ENCODE measurements at regions not wholly inside any gene's neighbourhood (a gene's known extent, or its start where the extent isn't known, plus 50 kb on each side); places are given as distances from the start of the nearest gene placed in this dataset.

DNA sequence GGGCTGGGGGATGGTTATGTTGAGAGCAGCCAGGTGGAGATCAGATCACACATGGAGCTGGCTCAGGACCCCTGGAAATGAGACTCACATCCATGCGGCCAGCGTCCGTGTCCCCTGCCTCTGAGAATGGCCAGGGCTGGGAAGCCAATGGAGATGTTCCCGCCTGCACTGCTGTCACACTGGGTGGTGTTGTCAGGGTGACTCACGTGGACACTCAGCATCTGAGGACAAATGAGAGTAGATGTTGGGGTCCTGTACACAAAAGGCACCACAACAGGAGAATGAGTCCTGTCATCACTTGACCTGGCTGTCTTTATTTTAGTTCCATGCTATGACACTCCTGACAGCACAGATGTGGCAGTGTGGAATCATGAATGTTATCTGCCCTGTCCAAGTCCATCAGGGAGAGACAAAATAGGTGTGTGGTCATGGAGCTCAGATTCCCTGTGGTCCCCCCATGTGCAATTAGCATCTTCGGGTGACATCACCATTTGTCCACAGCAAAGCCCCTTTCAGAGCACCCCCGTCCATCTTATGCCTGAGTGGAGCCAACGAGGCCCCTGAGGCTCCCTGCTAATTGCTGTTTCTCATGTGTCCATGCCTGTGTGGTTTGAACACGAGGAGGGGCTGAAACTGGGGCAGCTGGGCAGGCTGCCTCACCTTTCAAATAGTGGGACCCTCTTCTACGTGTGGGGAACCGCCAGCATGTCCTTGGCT, 393.5 kb downstream of the AACS start:
- TF ChIP-seq, protein P1, sequence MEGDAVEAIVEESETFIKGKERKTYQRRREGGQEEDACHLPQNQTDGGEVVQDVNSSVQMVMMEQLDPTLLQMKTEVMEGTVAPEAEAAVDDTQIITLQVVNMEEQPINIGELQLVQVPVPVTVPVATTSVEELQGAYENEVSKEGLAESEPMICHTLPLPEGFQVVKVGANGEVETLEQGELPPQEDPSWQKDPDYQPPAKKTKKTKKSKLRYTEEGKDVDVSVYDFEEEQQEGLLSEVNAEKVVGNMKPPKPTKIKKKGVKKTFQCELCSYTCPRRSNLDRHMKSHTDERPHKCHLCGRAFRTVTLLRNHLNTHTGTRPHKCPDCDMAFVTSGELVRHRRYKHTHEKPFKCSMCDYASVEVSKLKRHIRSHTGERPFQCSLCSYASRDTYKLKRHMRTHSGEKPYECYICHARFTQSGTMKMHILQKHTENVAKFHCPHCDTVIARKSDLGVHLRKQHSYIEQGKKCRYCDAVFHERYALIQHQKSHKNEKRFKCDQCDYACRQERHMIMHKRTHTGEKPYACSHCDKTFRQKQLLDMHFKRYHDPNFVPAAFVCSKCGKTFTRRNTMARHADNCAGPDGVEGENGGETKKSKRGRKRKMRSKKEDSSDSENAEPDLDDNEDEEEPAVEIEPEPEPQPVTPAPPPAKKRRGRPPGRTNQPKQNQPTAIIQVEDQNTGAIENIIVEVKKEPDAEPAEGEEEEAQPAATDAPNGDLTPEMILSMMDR (conservative IDR thresholded peaks at IDR 0.05; ENCODE audit: low read depth, low read length): no peak
- no peak for DNase-seq (ENCODE audit: low read depth)
- H3K4me3 ChIP-seq (ENCODE audit: low read depth, low read length): no peak overlapping the region

DNA sequence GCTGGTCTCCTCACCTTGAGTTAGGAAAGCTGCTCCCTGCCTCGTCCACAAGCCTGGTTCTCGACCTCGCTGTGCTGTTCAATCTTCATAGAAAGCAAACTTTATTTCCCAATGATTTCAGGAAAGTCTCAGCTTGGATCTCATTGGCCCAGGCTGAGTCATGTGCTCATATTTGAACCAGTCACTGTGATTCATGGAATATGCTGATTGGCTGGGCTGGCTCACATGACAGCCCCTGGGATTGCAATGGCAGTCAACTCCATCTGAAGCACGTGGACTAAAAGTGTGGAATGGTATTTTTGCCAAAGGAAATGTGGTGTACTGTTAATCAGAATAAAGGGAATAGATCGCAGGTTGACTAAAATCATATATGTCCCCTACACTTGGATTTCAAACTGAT, 396.6 kb downstream of the AACS start:
- no peak overlapping the region for H3K4me3 ChIP-seq (ENCODE audit: low read depth, low read length)
- TF ChIP-seq, protein P1 (conservative IDR thresholded peaks at IDR 0.05; ENCODE audit: low read depth, low read length): no peak

DNA sequence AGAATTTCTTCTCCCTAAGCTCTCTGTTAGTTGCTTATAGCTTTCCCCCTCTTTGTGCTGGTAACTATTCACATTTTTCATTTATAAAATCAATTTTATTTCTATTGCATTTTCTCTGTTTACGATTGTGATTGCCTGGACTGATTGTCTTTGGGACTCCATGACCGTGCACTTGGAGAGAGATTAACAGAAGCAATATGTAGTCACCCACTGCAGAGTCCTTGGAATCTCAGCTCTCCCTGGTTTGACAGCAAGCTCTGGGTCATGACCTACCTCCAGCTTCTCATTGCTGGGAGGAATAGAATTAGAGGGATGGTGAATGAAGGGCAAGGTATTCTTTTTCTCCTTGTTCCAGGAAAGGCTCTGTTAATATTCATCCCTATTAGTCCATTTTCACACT, 398.2 kb downstream of the AACS start:
- no peak overlapping the region for H3K4me3 ChIP-seq (ENCODE audit: low read depth, low read length)
- DNase-seq (ENCODE audit: low read depth): no peak
- TF ChIP-seq, protein P1 (conservative IDR thresholded peaks at IDR 0.05; ENCODE audit: low read depth, low read length): no peak

More for the DNA sequence above, 396.6 kb downstream of the AACS start:
- DNase-seq (ENCODE audit: low read depth): no peak

DNA sequence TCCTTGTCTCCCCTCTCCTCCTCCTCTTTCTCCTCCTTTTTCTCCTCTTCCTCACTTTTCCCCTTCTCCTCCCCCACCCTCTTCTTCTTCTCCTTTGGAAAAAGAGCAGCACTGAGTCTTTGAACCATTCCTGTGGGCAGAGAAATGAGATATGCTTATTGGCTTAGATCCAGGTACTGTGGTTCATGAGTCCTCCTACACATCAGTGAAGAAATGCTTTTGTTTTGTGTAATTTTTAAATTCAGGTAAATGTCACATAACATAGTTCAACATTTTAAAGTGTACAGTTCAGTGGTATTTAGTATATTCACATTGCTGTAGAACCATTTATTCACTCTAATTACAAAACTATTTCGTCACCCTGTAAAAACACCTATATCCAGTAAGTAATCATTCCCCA, 402.1 kb downstream of the AACS start:
- no peak for DNase-seq (ENCODE audit: low read depth)
- no peak overlapping the region for H3K4me3 ChIP-seq (ENCODE audit: low read depth, low read length)
- TF ChIP-seq, protein P1 (conservative IDR thresholded peaks at IDR 0.05; ENCODE audit: low read depth, low read length): no peak

DNA sequence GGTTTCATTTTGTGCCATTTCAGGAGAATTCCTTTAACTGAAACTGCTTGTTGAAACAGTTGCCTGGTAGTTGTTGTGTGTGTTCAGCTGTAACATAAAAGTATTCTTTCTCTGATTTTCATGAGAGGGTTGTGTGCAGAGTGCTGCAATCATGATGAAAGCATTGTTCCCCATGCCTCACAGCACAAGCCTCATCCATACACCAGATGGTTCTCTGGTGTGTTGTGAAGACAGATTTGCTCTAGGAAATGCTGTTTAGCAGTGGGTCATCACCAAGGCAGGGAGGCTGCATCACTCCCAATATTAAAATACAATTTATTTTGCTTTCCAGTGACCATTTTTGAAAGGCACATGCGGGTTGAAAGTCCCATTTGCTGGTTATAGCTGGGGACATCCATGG, 404.4 kb downstream of the AACS start:
- no peak overlapping the region for H3K4me3 ChIP-seq (ENCODE audit: low read depth, low read length)
- no peak for DNase-seq (ENCODE audit: low read depth)
- TF ChIP-seq, protein P1 (conservative IDR thresholded peaks at IDR 0.05; ENCODE audit: low read depth, low read length): no peak

DNA sequence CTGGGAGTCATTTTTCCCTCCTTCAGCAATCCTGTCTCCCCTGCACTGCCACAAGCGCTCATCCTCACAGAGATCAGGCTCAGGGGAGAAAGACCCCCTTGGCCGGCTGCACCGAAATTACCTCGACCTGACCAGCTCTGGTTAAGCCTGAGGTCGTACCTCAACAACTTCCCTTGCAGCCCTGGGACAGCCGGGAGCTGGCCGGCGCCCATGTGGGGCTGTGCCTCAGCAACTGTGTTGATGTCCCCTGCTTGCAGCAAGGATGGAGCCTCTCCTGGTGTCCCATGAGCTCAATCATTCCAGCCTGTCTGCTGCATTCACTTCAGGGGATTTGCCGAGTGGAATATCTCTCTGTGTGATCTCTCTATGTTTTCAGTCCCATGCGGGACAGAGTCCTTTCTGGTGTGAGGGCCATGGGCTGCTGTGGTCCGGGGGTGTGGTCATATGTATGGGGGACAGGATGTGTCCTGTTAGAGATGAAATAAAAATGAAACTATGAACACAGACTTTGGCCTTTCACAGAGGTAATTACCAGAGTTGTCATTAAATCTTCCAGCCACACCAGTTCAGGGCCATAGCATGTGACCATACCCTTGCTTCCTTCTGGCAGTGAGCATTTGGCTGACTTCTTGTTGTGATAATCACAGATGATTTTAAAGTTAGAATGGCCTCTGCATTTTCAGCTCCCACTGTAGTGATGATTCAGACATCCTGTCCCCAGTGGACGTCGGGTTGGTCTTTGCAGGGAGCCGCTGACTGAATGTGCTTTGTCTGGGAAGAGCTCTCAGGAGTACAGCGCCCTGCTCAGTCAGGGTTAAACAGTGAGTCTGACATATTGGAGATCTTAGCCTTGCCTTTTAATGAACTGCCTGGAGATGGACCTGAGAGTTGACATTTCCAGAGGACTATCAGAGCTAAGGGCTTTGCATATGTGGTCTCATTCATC, 405.9 kb downstream of the AACS start:
- TF ChIP-seq, protein P1 (conservative IDR thresholded peaks at IDR 0.05; ENCODE audit: low read depth, low read length): no peak

More for the DNA sequence above, 405.9 kb downstream of the AACS start:
- H3K4me3 ChIP-seq (ENCODE audit: low read depth, low read length): no peak overlapping the region
- DNase-seq (ENCODE audit: low read depth): no peak
